WI38 (cell line): ENCODE measurements at regions not wholly inside any gene's neighbourhood (a gene's known extent, or its start where the extent isn't known, plus 50 kb on each side); places are given as distances from the start of the nearest gene placed in this dataset.

Source experiments
- H3K4me3 ChIP-seq: 2 replicates; pipeline ENCODE4 v1.5.1; 2011; ENCODE audit warnings: low read depth, mild to moderate bottlenecking, control low read depth, low read length
- TF ChIP-seq, protein P1 (sequence below): IDR thresholded peaks from 2 replicates; pipeline ENCODE4 v1.5.1; 2012; ENCODE audit warnings: low read depth, mild to moderate bottlenecking, control low read depth, low read length

DNA sequence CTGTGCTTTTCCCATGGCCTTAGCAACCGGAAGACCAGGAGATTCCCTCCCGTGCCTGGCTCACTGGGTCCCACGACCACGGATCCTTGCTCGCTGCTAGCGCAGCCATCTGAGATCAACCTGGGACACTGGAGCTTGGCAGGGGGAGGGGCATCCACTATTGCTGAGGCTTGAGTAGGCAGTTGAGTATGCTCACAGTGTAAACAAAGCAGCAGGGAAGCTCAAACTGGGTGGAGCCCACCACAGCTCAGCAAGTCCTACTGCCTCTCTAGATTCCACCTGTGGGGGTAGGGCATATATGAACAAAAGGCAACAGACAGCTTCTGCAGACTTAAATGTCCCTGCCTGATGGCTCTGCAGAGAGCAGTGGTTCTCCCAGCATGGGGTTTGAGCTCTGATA, 697.0 kb downstream of the SORCS1 start:
- H3K4me3 ChIP-seq = no peak overlapping the region
- TF ChIP-seq, protein P1, sequence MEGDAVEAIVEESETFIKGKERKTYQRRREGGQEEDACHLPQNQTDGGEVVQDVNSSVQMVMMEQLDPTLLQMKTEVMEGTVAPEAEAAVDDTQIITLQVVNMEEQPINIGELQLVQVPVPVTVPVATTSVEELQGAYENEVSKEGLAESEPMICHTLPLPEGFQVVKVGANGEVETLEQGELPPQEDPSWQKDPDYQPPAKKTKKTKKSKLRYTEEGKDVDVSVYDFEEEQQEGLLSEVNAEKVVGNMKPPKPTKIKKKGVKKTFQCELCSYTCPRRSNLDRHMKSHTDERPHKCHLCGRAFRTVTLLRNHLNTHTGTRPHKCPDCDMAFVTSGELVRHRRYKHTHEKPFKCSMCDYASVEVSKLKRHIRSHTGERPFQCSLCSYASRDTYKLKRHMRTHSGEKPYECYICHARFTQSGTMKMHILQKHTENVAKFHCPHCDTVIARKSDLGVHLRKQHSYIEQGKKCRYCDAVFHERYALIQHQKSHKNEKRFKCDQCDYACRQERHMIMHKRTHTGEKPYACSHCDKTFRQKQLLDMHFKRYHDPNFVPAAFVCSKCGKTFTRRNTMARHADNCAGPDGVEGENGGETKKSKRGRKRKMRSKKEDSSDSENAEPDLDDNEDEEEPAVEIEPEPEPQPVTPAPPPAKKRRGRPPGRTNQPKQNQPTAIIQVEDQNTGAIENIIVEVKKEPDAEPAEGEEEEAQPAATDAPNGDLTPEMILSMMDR = no peak

DNA sequence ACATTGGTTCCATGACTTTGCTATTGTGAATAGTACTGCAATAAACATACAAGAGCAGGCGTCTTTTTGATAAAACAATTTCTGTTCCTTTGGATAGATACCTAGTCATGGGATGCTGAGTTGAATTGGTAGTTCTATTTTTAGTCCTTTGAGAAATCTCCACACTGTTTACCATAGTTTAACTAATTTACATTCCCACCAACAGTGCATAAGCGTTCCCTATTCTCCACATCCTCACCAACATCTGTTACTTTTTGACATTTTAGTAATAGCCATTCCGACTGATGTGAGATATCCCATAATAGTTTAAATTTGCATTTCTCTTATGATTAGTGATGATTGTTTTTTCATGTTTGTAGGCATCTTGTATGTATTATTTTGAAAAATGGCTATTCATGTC, 707.0 kb downstream of the SORCS1 start:
- no peak overlapping the region for H3K4me3 ChIP-seq
- TF ChIP-seq, protein P1 = no peak

DNA sequence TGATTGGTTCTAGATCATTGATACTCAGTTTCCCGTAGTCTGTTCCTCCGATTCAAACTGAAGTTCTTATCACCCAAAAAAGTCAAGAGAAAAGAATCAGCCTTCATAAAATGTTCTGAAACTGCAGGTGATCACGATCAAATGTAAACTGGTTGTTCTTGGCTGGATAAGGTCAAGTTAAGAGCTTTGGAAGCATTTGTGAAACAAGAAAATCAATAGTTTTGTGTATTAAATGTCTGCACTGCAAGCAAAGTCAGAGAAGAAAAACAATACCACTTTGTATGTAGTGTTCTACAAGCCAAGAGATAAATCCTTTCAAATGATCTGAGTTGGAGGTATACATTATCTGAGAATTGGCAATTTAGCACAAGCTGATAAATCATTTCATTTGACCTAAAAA, 710.3 kb downstream of the SORCS1 start:
- TF ChIP-seq, protein P1 = no peak
- no peak overlapping the region for H3K4me3 ChIP-seq

DNA sequence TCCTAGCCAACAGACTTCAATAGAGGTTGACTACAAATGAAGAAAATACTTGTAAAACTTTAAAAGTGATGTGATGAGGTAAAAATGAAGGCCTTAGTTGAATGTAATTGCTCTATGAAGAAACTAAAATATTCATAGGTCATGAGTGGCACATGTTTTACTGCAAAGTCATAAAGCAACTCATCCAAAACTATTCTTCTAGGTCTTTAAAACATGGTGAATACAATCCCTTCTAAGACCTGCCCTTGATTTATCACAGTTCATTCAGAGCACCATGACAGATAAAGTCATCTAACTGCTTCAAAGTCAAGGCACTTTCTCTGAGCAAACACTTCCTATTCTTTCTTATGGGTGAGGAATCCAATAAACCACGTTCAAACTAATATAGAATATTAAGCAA, 713.5 kb downstream of the SORCS1 start:
- H3K4me3 ChIP-seq = no peak overlapping the region
- TF ChIP-seq, protein P1 = no peak

DNA sequence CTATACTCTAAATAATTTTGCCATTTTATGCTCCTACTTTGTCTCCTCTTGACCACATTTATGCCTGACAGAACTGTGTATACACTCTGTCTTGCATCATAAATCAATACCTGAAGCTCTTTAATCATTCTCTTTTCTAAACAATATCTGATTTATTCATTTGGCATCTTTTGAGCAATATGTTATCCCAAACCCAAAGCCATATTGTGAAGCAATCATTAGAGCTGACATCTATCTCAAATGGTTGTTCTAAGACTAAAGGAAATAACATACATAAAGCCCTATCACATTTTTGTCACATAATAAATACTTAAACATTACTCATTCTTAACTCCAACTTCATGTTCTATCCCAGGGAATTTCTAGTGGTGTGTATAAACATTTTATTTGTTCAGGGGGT, 717.6 kb downstream of the SORCS1 start:
- no peak overlapping the region for H3K4me3 ChIP-seq
- TF ChIP-seq, protein P1 = no peak

DNA sequence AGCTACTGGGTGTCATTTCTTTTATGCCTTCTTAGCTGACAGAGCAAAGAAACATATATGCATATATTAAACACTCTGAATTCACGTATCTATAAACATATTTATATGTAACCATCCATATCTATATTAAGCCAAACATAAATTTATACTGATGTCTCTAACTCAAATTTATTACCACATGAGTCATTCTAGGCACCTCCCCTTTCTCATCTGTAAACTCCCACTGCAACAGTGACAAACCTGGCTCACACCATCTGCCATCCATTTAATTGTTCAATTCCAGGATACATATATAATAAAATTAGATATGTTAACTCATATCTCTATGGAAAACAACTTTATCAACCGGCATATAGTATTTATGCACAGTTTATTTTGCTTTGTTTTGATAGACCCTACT, 722.3 kb downstream of the SORCS1 start:
- no peak overlapping the region for H3K4me3 ChIP-seq
- TF ChIP-seq, protein P1 = no peak

DNA sequence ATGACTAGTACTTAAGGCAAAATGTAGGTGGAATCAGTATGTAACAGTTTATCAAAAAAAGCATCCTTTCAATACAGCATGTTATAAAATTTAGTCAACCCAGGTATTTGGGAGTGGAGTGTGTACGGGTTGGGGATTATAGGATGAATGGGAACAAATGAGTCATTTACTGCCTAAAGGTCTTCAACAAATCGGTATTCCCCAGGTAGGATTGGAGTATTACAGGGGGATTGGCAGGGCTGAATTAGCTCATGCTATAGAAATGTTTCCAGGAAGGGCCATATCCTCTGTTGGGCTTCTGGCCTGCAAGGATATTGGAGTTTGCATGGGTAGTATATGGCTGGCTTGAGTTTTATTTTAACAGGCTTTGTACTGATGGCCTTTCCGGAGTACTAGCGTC, 723.7 kb downstream of the SORCS1 start:
- TF ChIP-seq, protein P1 = no peak
- no peak overlapping the region for H3K4me3 ChIP-seq
